HG03060 (cell line): ENCODE measurements at regions not wholly inside any gene's neighbourhood (a gene's known extent, or its start where the extent isn't known, plus 50 kb on each side); places are given as distances from the start of the nearest gene placed in this dataset.
"Not testable (repeated sequence)": the region's sequence is repeated elsewhere in the genome, so short reads cannot be mapped to it uniquely, and the experiment has no call there.

Experiments used
- ATAC-seq: cut with Tn5 transposase; IDR thresholded peaks from one replicate; pipeline ENCODE4 v1.9.1; 2021; ENCODE audit warnings: low read depth, moderate number of reproducible peaks; ENCODE audit not compliant: unreplicated experiment

DNA sequence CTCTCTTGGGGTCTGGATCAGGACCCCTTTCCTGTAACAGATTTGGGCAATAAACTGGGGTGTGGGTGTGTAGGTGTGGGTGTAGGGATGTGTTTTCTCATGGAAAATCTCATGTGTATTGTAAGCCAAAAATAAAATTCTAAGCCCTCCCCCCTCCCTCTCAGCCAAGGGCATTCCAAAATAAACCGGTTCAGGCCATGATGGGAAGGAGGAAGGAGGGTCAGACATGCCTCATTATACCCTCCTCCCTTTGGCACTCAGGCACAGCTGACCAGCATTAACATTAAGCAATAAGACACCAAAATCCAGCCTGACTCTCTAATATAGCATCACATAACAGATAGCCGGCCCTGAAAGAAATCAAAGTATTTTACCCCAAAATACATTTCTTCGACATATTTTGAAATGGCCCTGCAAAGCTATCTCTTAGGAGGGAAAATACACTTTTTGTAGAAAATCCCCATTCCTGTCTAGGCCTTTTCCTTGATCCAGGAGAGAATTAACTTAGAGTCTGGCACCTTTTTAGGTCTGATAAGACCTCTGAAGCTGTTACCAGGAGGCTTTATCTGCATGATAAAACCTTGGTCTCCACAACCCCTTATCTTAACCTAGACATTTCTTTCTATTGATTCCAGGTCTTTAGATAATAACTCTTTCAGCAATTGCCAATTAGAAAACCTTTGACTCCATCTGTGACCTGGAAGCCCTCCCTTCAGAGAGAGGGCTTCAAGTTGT, 128.7 kb upstream of the COL5A2 start:
- no peak for ATAC-seq

DNA sequence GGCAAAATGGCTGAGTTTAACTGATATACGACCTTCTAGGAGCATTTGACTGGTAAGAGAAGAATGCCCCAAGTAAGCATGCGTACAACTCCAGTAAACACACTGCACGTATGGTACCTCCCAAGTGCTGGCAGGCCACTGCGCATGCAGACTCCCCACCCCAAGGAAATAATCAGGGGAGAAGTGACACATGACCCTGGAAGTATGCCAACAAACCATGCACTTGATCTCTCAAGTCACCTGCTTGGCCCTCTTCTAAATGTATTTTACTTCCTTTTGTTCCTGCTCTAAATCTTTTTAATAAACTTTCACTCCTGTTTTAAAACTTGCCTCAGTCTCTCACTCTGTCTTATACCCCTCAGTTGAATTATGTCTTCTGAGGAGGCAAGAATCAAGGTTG, 129.8 kb upstream of the COL5A2 start:
- no peak for ATAC-seq

DNA sequence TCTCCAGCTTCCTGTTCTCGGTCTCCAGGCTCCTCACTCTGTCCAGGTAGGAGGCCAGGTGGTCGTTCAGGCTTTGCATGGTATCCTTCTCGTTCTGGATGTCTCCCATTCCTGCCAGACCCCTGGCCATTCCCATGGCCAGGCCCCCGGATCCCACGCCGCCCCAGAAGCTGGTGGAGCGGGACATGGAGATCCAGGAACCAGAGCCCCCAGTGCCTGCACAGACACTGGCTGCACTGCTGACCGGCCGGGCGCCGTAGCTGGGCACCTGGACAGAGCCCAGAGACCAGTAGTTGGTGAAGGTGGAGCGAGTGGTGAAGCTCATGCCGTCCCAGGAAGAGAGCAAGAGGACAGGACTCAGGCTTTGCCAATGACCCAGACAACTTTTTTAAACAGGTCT, 129.1 kb upstream of the WDR75 start:
- ATAC-seq, result no peak

DNA sequence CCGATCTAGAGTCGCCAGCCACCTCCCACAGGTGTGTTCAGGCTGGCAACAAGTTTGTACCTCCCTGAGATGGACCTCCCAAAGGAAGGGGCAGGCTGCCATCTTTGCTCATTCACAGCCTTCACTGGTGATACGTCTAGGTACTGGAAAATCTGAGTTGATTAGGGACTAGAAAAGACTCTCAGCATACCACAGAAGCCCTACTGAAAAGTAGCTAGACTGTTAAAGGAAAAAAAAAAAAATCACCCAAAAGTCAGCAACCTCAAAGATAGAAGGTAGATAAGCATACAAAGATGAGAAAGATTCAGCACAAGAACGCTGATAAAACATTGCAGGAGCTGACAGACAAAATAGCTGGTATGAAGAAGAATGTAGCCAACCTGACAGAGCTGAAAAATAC, 128.6 kb upstream of the WDR75 start:
- ATAC-seq, result no peak

DNA sequence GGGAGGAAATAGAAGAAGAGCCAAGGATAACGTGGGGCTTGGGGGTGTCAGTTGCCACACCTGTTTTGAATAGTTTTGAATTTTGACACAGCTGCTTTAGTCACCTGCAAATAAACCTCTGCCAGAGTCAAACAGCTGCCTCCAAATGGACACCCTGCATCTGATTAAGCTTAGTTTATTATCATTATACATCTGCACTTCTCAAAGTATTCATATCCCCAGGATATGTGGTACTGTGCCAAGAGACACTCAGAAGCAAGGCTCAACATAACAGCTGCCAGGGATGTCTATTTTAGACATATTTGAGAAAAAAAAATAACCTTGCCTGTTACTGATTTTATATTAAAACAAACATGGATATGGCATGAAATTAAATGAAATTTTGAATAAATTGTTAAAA, 122.5 kb upstream of the WDR75 start:
- no peak for ATAC-seq

DNA sequence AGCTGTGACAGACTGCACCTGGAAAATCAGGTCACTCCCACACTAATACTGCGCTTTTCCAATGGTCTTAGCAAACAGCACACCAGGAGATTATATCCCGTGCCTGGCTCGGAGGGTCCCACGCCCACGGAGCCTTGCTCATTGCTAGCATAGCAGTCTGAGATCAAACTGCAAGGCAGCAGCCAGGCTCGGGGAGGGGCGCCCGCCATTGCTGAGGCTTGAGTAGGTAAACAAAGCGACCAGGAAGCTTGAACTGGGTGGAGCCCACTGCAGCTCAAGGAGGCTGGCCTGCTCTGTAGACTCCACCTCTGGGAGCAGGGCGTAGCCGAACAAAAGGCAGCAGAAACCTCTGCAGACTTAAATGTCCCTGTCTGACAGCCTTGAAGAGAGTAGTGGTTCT, 121.8 kb upstream of the WDR75 start:
- ATAC-seq, result not testable (repeated sequence)

DNA sequence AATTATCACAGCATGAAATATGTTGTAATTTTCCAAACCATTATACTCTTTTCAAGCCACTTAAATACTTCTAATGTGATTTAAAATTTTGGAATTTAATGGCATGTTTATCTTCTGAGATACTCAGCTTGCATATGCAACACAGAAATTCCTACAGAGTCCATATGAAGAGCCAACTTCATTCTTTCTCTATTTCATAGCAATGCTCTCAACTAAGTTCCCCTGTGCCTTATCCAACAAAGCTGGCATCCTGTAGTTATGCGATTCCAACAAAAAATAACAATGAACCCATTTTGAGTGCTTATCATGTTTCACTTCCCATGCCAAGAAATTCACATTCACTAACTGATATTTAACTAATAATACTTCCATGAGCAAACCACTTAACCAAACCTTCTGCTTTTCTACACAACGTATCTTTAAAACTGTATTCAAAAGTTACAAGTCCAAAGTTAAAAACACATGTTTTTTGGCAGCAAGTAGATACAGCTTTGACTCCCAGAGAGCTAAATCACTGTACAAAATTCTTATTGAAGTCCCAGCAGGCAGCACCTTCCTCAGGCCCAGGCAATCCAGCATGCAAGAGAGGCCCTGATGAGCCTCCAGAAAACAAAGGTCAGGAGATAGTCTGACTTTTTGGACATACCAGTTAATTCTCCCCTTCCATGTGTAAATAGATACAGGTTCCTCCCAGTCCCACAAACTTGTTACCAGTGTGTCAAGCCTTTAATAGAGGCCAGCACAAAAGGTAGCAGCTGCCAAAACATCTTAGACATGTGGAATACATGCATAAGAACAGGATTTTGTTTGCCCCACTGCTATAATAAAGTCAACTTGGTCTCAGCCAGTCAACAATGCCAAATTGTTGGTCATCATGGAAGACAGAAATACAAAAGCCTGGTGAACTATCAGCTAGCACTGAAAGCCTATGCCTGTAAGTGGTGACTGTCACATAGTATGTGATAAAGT, 113.1 kb upstream of the WDR75 start:
- ATAC-seq, result no peak

DNA sequence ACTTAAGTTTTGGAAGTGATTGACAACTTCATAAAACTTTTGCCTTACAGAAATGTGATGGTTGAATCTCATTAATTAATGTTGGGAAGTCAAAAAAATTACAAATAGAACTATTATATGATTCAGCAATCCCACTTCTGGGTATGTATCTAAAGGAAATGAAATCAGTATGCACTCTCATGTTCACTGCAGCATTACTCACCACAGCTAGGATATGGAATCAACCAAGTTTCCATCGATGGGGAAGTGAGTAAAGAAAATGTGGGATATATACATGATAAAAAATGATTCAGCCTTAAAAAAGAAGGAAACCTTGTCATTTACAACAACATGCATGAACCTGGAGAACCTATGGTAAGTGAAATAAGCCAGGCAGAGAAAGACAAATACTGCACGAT, 112.4 kb upstream of the WDR75 start:
- ATAC-seq, result no peak

DNA sequence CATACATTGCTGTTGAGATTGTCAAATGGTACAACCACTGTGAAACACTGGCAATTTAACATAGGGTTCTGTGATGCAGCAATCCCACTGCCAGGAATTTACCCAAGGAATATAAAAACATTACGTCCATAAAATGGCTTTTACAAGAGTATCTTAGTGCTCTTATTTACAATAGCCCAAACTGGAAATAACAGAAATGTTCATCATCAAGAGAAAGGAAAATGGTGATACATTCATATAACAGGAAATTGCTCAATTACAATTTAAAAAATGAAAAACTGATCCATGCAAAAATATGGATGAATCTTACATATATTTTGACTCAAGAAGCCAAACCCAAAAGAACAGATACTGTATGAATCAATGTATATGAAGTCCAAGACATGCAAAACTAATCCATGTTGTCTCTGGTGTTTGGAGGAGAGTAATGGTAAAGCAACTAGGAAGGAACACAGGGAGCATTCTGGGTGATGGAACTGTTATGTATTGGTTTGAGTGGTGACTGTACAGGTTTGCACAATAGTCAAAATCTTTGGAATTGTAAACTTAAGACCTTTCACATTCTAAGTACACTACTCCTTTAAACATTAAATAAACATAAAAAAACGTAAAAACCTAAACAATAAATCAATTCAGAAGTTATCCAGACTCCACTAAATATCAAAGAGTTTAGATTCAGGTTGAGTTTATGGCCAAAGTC, 104.8 kb upstream of the WDR75 start:
- ATAC-seq, result no peak

DNA sequence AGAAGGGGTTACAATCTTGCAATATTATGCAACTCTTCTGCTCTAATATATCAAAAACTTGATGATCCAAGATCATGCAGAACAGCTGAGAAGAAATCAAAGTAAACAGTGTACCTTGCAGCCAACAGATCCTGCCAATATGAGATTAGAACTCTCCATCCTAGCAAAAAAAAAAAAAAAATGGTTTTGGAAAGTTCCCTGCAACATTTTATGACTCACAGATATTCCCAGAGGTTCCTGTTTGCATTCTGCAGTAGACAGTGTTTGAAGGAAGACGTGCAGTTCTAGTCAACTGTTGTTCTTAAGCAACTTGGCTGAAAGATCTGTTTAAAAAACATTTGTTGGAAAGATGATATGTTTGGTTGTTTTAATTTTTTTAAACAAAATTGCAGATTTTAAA, 103.6 kb upstream of the WDR75 start:
- ATAC-seq, result no peak

DNA sequence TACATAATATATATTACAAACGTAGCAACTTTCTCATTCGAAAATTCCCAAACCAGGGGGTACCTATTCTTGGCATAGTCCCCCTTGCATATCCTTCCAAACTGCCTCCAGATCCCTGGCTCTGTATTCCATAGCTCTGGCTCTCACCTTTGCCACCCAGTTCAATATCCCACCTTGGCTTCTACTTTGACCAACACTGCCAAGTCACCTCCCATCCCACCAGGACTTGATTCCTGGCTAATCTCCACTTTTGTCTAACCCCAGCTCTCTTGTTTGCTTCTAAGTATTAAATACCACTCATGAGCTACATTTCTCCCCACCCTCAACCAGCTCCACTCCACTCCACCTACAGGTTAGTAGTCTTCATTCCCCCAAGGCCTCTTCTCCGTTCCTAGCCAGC, 103.2 kb upstream of the WDR75 start:
- no peak for ATAC-seq

DNA sequence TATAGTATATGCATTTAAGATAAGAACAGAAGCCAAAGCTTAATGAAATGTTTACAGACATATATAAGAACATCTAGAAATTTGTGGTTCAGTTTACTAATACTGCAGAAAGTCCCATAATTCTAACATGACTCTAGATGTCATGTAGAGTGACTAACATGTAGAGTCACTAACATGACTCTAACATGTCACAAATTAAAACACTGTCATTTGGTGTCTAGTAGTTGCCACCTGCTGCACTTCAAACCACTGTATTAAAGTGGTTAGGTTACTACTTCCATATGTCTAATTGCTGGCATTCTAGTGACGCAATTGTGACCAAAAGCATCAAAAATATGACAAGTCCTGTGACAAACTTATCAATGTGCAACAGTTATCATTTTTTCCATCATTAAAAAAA, 100.2 kb upstream of the WDR75 start:
- ATAC-seq, result no peak

DNA sequence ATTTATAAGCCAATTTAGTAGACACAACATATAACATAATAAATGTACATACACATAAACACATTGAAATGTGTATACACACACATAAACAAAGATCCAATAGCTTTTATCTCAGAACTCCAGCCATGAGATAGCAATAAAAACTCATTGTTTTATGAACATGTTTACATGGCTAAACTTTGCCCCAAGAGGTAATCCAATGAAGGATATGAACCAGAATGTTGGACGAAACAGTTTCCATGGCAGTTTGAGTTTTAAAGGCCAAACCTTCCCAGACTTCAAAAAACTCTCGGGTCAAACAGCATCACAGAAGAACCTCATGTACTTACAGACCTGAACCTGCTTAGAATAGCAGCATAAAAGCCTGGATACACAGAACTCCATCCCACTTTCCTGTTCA, 97.2 kb upstream of the WDR75 start:
- no peak for ATAC-seq

DNA sequence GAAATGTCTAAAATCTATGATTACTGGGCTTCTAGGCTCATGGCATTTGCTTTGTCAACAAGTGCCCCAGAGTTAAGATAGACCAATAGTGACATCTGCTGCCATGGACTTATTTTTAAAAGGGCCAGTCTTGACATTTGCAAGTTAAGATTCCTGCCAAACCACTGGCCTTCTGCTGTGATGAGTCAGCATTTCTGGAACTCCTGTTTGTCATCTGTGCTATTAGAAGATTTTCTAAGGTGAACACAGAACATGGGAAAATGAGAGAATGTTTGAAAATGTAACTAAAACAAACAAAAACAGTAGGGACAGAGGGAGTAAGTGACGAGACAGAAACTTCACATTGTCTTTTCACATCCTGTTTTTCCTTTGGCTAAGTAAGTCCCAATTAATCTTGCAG, 93.7 kb upstream of the WDR75 start:
- ATAC-seq, result no peak

DNA sequence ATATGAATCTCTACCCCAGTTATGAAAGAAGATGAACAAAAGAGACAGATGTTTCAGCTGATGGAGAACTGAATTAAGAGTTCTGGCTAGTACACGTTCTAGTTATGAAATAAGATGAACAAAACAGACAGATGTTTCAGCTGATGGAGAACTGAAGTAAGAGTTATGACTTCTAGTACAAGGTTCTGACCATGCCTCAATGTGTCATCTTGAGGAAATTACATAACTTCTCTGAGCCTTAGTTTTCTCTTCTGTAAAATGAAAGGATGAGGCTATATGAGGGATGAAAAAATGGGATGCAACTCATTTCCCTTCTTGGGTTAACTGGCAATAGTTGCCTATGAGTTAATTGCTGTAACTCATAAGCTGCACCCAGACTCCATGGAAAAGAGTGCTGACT, 92.9 kb upstream of the WDR75 start:
- ATAC-seq, result no peak

DNA sequence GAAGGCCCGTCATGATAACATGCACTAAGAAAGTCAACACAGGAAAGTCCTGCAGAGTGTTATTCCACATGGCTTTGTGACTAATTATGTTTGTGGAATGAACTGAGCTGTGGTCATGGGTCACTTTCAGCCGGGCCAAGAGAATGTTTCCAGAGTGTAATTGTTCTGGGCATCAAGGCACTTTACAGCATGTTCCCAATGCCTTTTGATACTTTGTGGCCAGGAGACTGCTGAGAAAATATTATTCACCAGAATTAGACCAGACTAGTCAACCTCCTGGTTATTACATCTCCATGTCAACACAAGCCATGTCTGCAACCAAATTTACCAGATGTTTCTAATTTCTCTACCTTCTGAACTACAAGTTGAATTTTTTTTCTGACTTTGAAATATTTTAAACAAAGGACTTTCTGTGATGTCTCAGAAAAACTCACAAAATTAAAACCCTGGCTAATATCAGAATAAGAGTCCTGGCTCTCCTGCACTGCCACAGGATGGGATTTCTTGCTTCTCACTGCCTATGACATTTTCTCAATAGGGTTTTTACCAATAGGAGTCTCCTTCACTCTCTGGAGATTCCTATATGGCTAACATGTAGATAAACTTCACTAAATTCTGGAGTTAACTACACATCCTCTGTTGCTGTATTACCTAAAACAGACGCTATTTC, 90.6 kb upstream of the WDR75 start:
- ATAC-seq, result no peak

DNA sequence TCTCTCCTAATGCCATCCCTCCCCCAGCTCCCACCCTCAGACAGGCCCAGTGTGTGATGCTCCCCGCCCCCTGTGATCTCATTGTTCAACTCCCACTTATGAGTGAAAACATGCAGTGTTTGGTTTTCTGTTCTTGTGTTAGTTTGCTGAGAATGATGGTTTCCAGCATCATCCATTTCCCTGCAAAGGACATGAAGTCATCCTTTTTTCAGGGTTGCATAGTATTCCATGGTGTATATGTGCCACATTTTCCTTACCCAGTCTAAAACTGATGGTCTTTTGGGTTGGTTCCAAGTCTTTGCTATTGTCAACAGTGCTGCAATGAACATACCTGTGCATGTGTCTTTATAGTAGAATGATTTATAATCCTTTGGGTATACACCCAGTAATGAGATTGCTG, 89.3 kb upstream of the WDR75 start:
- not testable (repeated sequence) for ATAC-seq

DNA sequence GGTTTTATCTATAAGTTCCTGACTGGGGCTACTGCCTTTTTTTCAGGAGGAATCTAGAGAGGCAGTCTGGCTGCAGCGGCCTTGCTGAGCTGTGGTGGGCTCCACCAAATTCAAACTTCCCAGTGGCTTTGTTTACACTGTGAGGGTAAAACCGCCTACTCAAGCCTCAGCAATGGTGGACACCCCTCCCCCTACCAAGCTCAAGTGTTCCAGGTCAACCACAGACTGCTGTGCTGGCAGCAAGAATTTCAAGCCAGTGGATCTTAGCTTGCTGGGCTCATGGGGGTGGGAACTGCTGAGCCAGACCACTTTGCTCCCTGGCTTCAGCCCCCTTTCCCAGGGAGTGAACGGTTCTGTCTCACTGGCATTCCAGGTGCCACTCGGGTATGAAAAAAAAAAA, 83.9 kb upstream of the WDR75 start:
- not testable (repeated sequence) for ATAC-seq

DNA sequence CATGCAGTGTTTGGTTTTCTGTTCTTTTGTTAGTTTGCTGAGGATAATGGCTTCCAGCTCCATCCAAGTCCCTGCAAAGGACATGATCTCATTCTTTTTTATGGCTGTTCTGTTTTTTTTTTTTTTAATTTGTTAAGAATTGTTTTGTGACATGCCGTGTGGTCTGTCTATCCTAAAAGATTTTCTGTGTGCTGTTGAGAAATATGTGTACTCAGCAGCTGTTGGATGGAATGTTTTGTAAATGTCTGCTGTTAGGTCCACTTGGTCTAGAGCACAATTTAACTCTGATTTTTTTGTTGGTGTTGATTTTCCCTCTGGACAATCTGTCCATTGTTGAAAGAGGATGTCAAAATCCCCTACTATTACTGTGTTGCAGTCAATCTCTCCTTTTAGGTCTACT, 80.4 kb upstream of the WDR75 start:
- ATAC-seq, result no peak

DNA sequence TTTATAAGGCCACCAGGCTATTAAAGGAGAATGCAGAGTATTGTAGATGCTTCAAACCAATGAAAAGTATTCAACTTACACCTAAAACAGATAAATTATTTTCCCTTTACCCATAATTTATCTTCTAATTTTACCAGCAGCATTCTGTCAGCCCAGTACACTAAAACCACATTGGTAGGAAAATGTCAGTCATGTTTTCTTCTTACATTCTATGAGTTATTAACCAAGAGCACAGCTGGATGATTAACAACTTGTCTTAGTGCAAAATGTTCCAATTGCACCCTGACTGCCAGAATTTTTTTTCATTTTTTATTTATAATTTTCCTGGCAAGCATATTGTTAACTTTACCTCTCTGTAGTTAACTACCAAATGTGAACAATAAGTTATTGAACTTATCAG, 79.0 kb upstream of the WDR75 start:
- ATAC-seq, result no peak

DNA sequence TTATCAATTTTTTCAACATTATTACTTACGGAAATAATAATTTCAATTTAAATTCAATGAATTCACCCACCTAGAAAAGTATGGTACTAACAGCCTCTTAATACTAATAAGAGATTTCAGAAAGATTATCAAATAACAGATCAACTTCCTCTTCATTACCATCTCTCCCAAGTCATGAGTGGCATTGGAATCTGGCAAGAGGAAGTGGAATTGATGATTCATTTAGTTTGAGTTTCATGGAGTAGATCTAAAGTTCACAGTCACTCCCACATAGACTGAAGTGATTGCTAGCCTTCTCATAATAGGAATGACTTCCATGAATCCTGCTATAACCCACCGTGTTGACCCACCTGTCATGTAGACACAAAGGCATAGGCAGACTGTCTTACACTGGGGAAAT, 77.7 kb upstream of the WDR75 start:
- no peak for ATAC-seq
